H1 (cell line): ENCODE measurements at regions not wholly inside any gene's neighbourhood (a gene's known extent, or its start where the extent isn't known, plus 50 kb on each side); places are given as distances from the start of the nearest gene placed in this dataset.

Source experiments
- CTCF ChIA-PET: fragments of 300-600 bp; sonication (Branson Sonifier 250); formaldehyde crosslinking; loops from one replicate; lab custom pipeline; 2021; ENCODE audit not compliant: partially characterized antibody; lab: Charles Lee
- POLR2A ChIA-PET: fragments of 300-600 bp; sonication (Branson Sonifier 250); formaldehyde crosslinking; loops from one replicate; lab custom pipeline; 2021; ENCODE audit warnings: inconsistent platforms; ENCODE audit not compliant: partially characterized antibody; lab: Charles Lee
- DNase-seq, 2 experiments: peaks; one replicate each; pipeline versions ENCODE4 v3.0.0 to v3.0.0-alpha.2; 2010 to 2022; ENCODE audit warnings: low spot score in 2 of 2, low read depth in 1 of 2, mixed read lengths in 1 of 2
- FAIRE-seq: peaks from 2 replicates; lab custom pipeline; 2011; peaks lifted over from hg19 to GRCh38; lab: Jason Lieb, UNC
- H2AFZ ChIP-seq: 2 replicates; pipeline ENCODE4 v1.8.1; 2012; ENCODE audit warnings: low read length, inconsistent platforms
- H2AK5ac ChIP-seq: 2 replicates; pipeline ENCODE4 v1.6.1; 2013; ENCODE audit warnings: low read depth, low read length
- H2BK120ac ChIP-seq: replicated peaks from 2 replicates; pipeline ENCODE3; 2013; ENCODE audit warnings: low read depth, low read length, inconsistent platforms
- H2BK12ac ChIP-seq: 2 replicates; pipeline ENCODE4 v1.6.1; 2013; ENCODE audit warnings: low read depth, low read length
- H2BK15ac ChIP-seq: 2 replicates; pipeline ENCODE4 v1.6.1; 2013; ENCODE audit warnings: low read length
- H2BK20ac ChIP-seq: 2 replicates; pipeline ENCODE4 v1.6.1; 2013; ENCODE audit warnings: low read length
- H2BK5ac ChIP-seq: 2 replicates; pipeline ENCODE4 v1.6.1; 2013; ENCODE audit warnings: low read depth, low read length
- H3K14ac ChIP-seq: 2 replicates; pipeline ENCODE4 v1.6.1; 2013; ENCODE audit warnings: inconsistent platforms; ENCODE audit not compliant: insufficient read length
- H3K18ac ChIP-seq: 2 replicates; pipeline ENCODE4 v1.6.1; 2013; ENCODE audit warnings: low read length; ENCODE audit errors: extremely low read depth
- H3K23ac ChIP-seq: 2 replicates; pipeline ENCODE4 v1.6.1; 2013; ENCODE audit warnings: inconsistent platforms; ENCODE audit not compliant: insufficient read length
- H3K23me2 ChIP-seq: 2 replicates; pipeline ENCODE4 v1.6.1; 2013; ENCODE audit warnings: low read depth, low read length
- H3K27ac ChIP-seq: 2 replicates; pipeline ENCODE4 v1.6.1; 2011; ENCODE audit warnings: low read depth, low read length, inconsistent platforms
- H3K27me3 ChIP-seq, 4 experiments: replicated peaks in 1 of 4; 1 replicate in 1 of 4; 2 replicates in 3 of 4; pipeline versions ENCODE4 v1.6.1 to v1.8.1; 2011 to 2013; ENCODE audit warnings: low read length in 3 of 4, mild to moderate bottlenecking in 3 of 4, inconsistent platforms in 2 of 4, mixed read lengths in 2 of 4, moderate library complexity in 1 of 4; ENCODE audit not compliant: control insufficient read depth in 3 of 4, insufficient read depth in 3 of 4; ENCODE audit errors: extremely low read depth in 1 of 4
- H3K36me3 ChIP-seq, 4 experiments: 2 replicates each; pipeline versions ENCODE4 v1.6.1 to v1.8.1; 2011 to 2013; ENCODE audit warnings: mild to moderate bottlenecking in 4 of 4, low read length in 3 of 4, moderate library complexity in 2 of 4, control low read depth in 1 of 4, inconsistent platforms in 1 of 4; ENCODE audit not compliant: insufficient read depth in 4 of 4, control insufficient read depth in 2 of 4
- H3K4ac ChIP-seq: replicated peaks from 2 replicates; pipeline ENCODE3; 2013; ENCODE audit warnings: low read length, low read depth, mixed read lengths, inconsistent platforms; ENCODE audit not compliant: insufficient read length
- H3K4me1 ChIP-seq, 4 experiments: replicated peaks in 1 of 4; 1 replicate in 1 of 4; 2 replicates in 3 of 4; pipeline versions ENCODE4 v1.6.1 to v1.8.1; 2011 to 2013; ENCODE audit warnings: low read length in 3 of 4, inconsistent platforms in 2 of 4, mixed read lengths in 1 of 4; ENCODE audit not compliant: insufficient read depth in 4 of 4, control insufficient read depth in 3 of 4
- H3K4me2 ChIP-seq, 2 experiments: 2 replicates each; pipeline versions ENCODE4 v1.6.1 to v1.8.1; 2011 to 2013; ENCODE audit warnings: low read depth in 2 of 2, low read length in 2 of 2, control low read depth in 1 of 2, inconsistent platforms in 1 of 2, mild to moderate bottlenecking in 1 of 2; ENCODE audit not compliant: insufficient read depth in 1 of 2
- H3K4me3 ChIP-seq, 4 experiments: fragments of 200-600, 300-600 bp in 1 of 4; sonication (generic), shearing (Covaris generic), sonication (Bioruptor Twin) in 1 of 4; 2 replicates each; pipeline versions ENCODE4 v1.5.1 to v1.8.1; 2011 to 2016; ENCODE audit warnings: low read length in 4 of 4, low read depth in 3 of 4, control low read depth in 2 of 4, inconsistent platforms in 2 of 4, mild to moderate bottlenecking in 2 of 4, mixed read lengths in 1 of 4, moderate library complexity in 1 of 4; ENCODE audit not compliant: insufficient read depth in 2 of 4; ENCODE audit errors: extremely low read depth in 1 of 4
- H3K56ac ChIP-seq: replicated peaks from 2 replicates; pipeline ENCODE3; 2013; ENCODE audit warnings: low read depth, mild to moderate bottlenecking, mixed read lengths, low read length, inconsistent platforms; ENCODE audit not compliant: insufficient read length
- H3K79me1 ChIP-seq: 2 replicates; pipeline ENCODE4 v1.6.1; 2013; ENCODE audit warnings: low read depth, low read length, control low read depth
- H3K79me2 ChIP-seq, 2 experiments: 2 replicates each; pipeline versions ENCODE4 v1.6.1 to v1.8.1; 2012 to 2013; ENCODE audit warnings: low read length in 2 of 2, mild to moderate bottlenecking in 2 of 2, inconsistent platforms in 1 of 2; ENCODE audit not compliant: insufficient read depth in 2 of 2, control insufficient read depth in 1 of 2
- H3K9ac ChIP-seq, 4 experiments: replicated peaks in 1 of 4; 1 replicate in 1 of 4; 2 replicates in 3 of 4; pipeline versions ENCODE4 v1.6.1 to v1.8.1; 2011 to 2013; ENCODE audit warnings: low read depth in 3 of 4, low read length in 3 of 4, control low read depth in 2 of 4, mild to moderate bottlenecking in 2 of 4, moderate library complexity in 2 of 4, inconsistent platforms in 1 of 4; ENCODE audit errors: extremely low read depth in 1 of 4
- H3K9me3 ChIP-seq, 2 experiments: 2 replicates each; pipeline versions ENCODE4 v1.6.1 to v1.8.1; 2012 to 2013; ENCODE audit warnings: mild to moderate bottlenecking in 2 of 2, moderate library complexity in 2 of 2, control low read depth in 1 of 2, inconsistent platforms in 1 of 2, low read depth in 1 of 2, low read length in 1 of 2, mixed read lengths in 1 of 2; ENCODE audit not compliant: insufficient read depth in 2 of 2
- H4K20me1 ChIP-seq, 2 experiments: replicated peaks in 1 of 2; 2 replicates each; pipeline versions ENCODE3 to v1.8.1; 2011 to 2013; ENCODE audit warnings: inconsistent platforms in 2 of 2, low read length in 2 of 2, mild to moderate bottlenecking in 1 of 2; ENCODE audit not compliant: insufficient read depth in 2 of 2, control insufficient read depth in 1 of 2
- H4K5ac ChIP-seq: 2 replicates; pipeline ENCODE4 v1.6.1; 2013; ENCODE audit warnings: low read length, low read depth, mixed read lengths, inconsistent platforms; ENCODE audit not compliant: insufficient read length
- H4K8ac ChIP-seq: 2 replicates; pipeline ENCODE4 v1.8.0; 2013; ENCODE audit warnings: mild to moderate bottlenecking, moderate library complexity, low read length, inconsistent platforms; ENCODE audit not compliant: insufficient read depth; ENCODE audit errors: extremely low read depth
- H4K91ac ChIP-seq: replicated peaks from 2 replicates; pipeline ENCODE3; 2013; ENCODE audit warnings: low read length, mixed read lengths, inconsistent platforms; ENCODE audit not compliant: insufficient read length
- ATF2 ChIP-seq: IDR thresholded peaks from 2 replicates; pipeline ENCODE4 v1.6.1; 2012; ENCODE audit warnings: low read length, inconsistent platforms
- CBX8 ChIP-seq: fragments of 300-800, 300-1000 bp; sonication (generic); IDR thresholded peaks from 2 replicates; pipeline ENCODE4 v1.7.1; 2016; ENCODE audit warnings: low read depth, low read length, borderline replicate concordance
- CHD2 ChIP-seq: IDR thresholded peaks from 2 replicates; pipeline ENCODE4 v1.6.1; 2012; ENCODE audit warnings: low read length, improper control_type of control experiment
- E2F6 ChIP-seq: IDR thresholded peaks from 2 replicates; pipeline ENCODE4 v1.6.1; 2012; ENCODE audit warnings: inconsistent platforms
- JUN ChIP-seq: IDR thresholded peaks from 2 replicates; pipeline ENCODE4 v1.6.1; 2011; ENCODE audit warnings: low read depth, mild to moderate bottlenecking, improper control_type of control experiment, low read length
- NRF1 ChIP-seq: IDR thresholded peaks from 2 replicates; pipeline ENCODE4 v1.6.1; 2011; ENCODE audit warnings: mild to moderate bottlenecking, low read depth, low read length, improper control_type of control experiment
- RFX5 ChIP-seq: IDR thresholded peaks from 2 replicates; pipeline ENCODE4 v1.6.1; 2011; ENCODE audit warnings: low read depth, low read length, improper control_type of control experiment, borderline replicate concordance
- SIX5 ChIP-seq: IDR thresholded peaks from 2 replicates; pipeline ENCODE4 v1.6.1; 2011; ENCODE audit warnings: mild to moderate bottlenecking, low read depth, low read length
- SP4 ChIP-seq: IDR thresholded peaks from 2 replicates; pipeline ENCODE4 v1.6.1; 2012; ENCODE audit warnings: low read length, inconsistent platforms
- YY1 ChIP-seq: IDR thresholded peaks from 2 replicates; pipeline ENCODE4 v1.6.1; 2011; ENCODE audit warnings: low read depth, mild to moderate bottlenecking, low read length
- WGBS, 2 experiments: shearing (Covaris generic) in 1 of 2; methylation state at CpG; one replicate each; pipeline versions ENCODE4 v1.1.6 to v1.1.7; 2013 to 2015; ENCODE audit warnings: low lambda C conversion rate in 2 of 2, mixed read lengths in 2 of 2, inconsistent platforms in 1 of 2, low coverage in 1 of 2, missing lambda C conversion rate in 1 of 2; ENCODE audit not compliant: insufficient replicate concordance in 2 of 2, insufficient coverage in 1 of 2, insufficient read length in 1 of 2; ENCODE audit errors: extremely low coverage in 1 of 2, missing lambda C conversion rate in 1 of 2; 5-methylcytosine and 5-hydroxymethylcytosine counted together

- Histone ChIP-seq H2BK20ac (no peak overlapping the region), H3K27me3 (no peaks in the 10 kb centered on the region), H3K18ac (no peak overlapping the region), H4K91ac (no peak overlapping the region), H4K20me1 (no peaks in the 10 kb centered on the region), H4K8ac (no peak overlapping the region), H2BK5ac (no peak overlapping the region), H3K4me1 (no peaks in the 10 kb centered on the region), H3K79me1 (no peaks in the 10 kb centered on the region), H2BK12ac (no peak overlapping the region), H3K27ac (no peak overlapping the region), H2AK5ac (no peak overlapping the region), H3K36me3 (no peaks in the 10 kb centered on the region), H3K14ac (no peak overlapping the region), H3K23me2 (no peaks in the 10 kb centered on the region), H3K23ac (no peak overlapping the region), H3K4me2 (no peak overlapping the region), H2AFZ (no peak overlapping the region), H3K9ac (no peak overlapping the region), H2BK120ac (no peak overlapping the region), H3K9me3 (peaks cover 0 to 1% of the 10 kb centered on the region in 2 experiments; a peak in 1 of 4 replicates), H3K4ac (no peak overlapping the region), H3K79me2 (no peaks in the 10 kb centered on the region), H4K5ac (no peak overlapping the region), H3K56ac (no peak overlapping the region), H2BK15ac (no peak overlapping the region), H3K4me3 (no peak overlapping the region)
- no peak for DNase-seq
- no peak for TF ChIP-seq RFX5
- no peak for TF ChIP-seq SIX5
- TF ChIP-seq YY1: no peak
- no peak for TF ChIP-seq NRF1
- TF ChIP-seq SP4: no peak
- no peak for TF ChIP-seq CHD2
- no peak for TF ChIP-seq JUN
- TF ChIP-seq ATF2: no peak
- TF ChIP-seq E2F6: no peak
- no peak for TF ChIP-seq CBX8
- WGBS, 2 experiments: 92% methylated on average over 2 of the region's 2 CpGs; no CpG with 5 or more reads in 1 of the 2 experiments
- CTCF ChIA-PET: interaction anchor here (0.7 to 1.1 kb wide), 2 partner anchors 115 to 254 kb away, joined by 3 read pairs; no protein-coding TSS in a partner anchor
- POLR2A ChIA-PET: interaction anchor here (0.7 kb wide), 1 partner anchor 17 kb away, joined by 3 read pairs; no protein-coding TSS in a partner anchor
- no peak for FAIRE-seq
Observed at GRCh38 chr5:54653956-54654614, 136.5 kb downstream of the SNX18 start.
